ENCODE measurements at regions not wholly inside any gene's neighbourhood (a gene's known extent, or its start where the extent isn't known, plus 50 kb on each side); places are given as distances from the start of the nearest gene placed in this dataset.

GRCh38 chr3:118199044-118199443 is 835.6 kb downstream of the IGSF11 start:
- no peaks in the 10 kb centered on the region for H3K4me1 ChIP-seq (replicated peaks; ENCODE audit: insufficient read depth)
- no peak overlapping the region for H2AFZ ChIP-seq
- POLR2A ChIA-PET (ENCODE audit: unreplicated experiment): no interaction called here
- BruUV-seq (replicated peaks): no TSS peak
- DNase-seq: no peak
- H3K27me3 ChIP-seq (ENCODE audit: insufficient read depth, low read depth): no peaks in the 10 kb centered on the region
- no peak overlapping the region for H3K4me3 ChIP-seq
- H3F3A ChIP-seq (ENCODE audit: insufficient read depth, low read depth): no peaks in the 10 kb centered on the region
- H3K9me3 ChIP-seq (ENCODE audit: insufficient read depth, low read depth): no peaks in the 10 kb centered on the region
- TF ChIP-seq EZH2 (IDR thresholded peaks at IDR 0.05; ENCODE audit: low read depth) (no peak), CTCF (conservative IDR thresholded peaks at IDR 0.05) (no peak)
- no peak overlapping the region for H3K27ac ChIP-seq
- H4K20me1 ChIP-seq (ENCODE audit: insufficient read depth): no peaks in the 10 kb centered on the region
- H3K79me2 ChIP-seq (ENCODE audit: low read depth): no peaks in the 10 kb centered on the region
- H3K9me2 ChIP-seq (ENCODE audit: insufficient read depth): no peaks in the 10 kb centered on the region
- H3K4me2 ChIP-seq: no peak overlapping the region
- intact Hi-C loops (cut with micrococcal nuclease; ENCODE audit: unreplicated experiment): no loop called here
- no peaks in the 10 kb centered on the region for H3K36me3 ChIP-seq (ENCODE audit: low read depth)
- CTCF ChIA-PET: no interaction called here

GRCh38 chr3:118204052-118204656 is 830.5 kb downstream of the IGSF11 start:
- H3K4me1 ChIP-seq (replicated peaks; ENCODE audit: insufficient read depth): no peaks in the 10 kb centered on the region
- H3K36me3 ChIP-seq (ENCODE audit: low read depth): no peaks in the 10 kb centered on the region
- DNase-seq: no peak
- no peaks in the 10 kb centered on the region for H3K9me3 ChIP-seq (ENCODE audit: insufficient read depth, low read depth)
- POLR2A ChIA-PET (ENCODE audit: unreplicated experiment): no interaction called here
- CTCF ChIA-PET: no interaction called here
- no peaks in the 10 kb centered on the region for H4K20me1 ChIP-seq (ENCODE audit: insufficient read depth)
- H3F3A ChIP-seq (ENCODE audit: insufficient read depth, low read depth): no peaks in the 10 kb centered on the region
- H3K4me2 ChIP-seq: no peak overlapping the region
- BruUV-seq (replicated peaks): no TSS peak
- H3K27ac ChIP-seq: no peak overlapping the region
- H3K79me2 ChIP-seq (ENCODE audit: low read depth): no peaks in the 10 kb centered on the region
- intact Hi-C loops (cut with micrococcal nuclease; ENCODE audit: unreplicated experiment): no loop called here
- no peaks in the 10 kb centered on the region for H3K9me2 ChIP-seq (ENCODE audit: insufficient read depth)
- H3K27me3 ChIP-seq (ENCODE audit: insufficient read depth, low read depth): no peaks in the 10 kb centered on the region
- TF ChIP-seq CTCF (conservative IDR thresholded peaks at IDR 0.05) (no peak), EZH2 (IDR thresholded peaks at IDR 0.05; ENCODE audit: low read depth) (no peak)
- H2AFZ ChIP-seq: no peak overlapping the region
- H3K4me3 ChIP-seq: no peak overlapping the region

DNA sequence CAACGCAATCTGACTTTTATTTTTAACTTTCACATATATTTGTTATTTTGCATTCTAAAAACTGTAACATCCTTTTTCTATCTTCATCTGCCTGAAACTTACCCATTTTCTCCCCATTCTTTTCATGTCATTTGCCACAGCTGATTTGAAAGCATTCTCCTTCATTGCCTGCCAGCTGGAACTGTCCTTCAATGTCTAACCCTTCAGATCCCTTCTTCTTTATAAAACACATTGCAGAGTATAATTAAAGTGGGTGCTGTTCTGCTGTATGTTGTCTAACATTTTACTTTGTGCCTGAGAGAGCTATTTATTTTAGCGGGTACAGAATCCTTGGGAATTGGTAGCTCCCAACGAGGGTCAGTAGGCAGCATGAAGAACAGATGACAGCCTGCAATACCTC is 827.4 kb downstream of the IGSF11 start:
- Histone ChIP-seq H3K9me3 (ENCODE audit: insufficient read depth, low read depth) (no peaks in the 10 kb centered on the region), H3K27me3 (ENCODE audit: insufficient read depth, low read depth) (no peaks in the 10 kb centered on the region), H3K9me2 (ENCODE audit: insufficient read depth) (no peaks in the 10 kb centered on the region), H3K79me2 (ENCODE audit: low read depth) (no peaks in the 10 kb centered on the region), H3K27ac (no peak overlapping the region), H2AFZ (no peak overlapping the region), H3K4me2 (no peak overlapping the region), H3K4me3 (no peak overlapping the region), H3K4me1 (replicated peaks; ENCODE audit: insufficient read depth) (no peaks in the 10 kb centered on the region), H3K36me3 (ENCODE audit: low read depth) (no peaks in the 10 kb centered on the region), H3F3A (ENCODE audit: insufficient read depth, low read depth) (no peaks in the 10 kb centered on the region), H4K20me1 (ENCODE audit: insufficient read depth) (no peaks in the 10 kb centered on the region)
- no peak for TF ChIP-seq CTCF (conservative IDR thresholded peaks at IDR 0.05)
- TF ChIP-seq EZH2 (IDR thresholded peaks at IDR 0.05; ENCODE audit: low read depth): no peak
- ChIA-PET CTCF (no interaction called here), POLR2A (ENCODE audit: unreplicated experiment) (no interaction called here)
- no peak for DNase-seq
- no TSS peak for BruUV-seq (replicated peaks)
- intact Hi-C loops (cut with micrococcal nuclease; ENCODE audit: unreplicated experiment): no loop called here

Data from PC-9 (cell line).